ENCODE measurements at regions not wholly inside any gene's neighbourhood (a gene's known extent, or its start where the extent isn't known, plus 50 kb on each side); places are given as distances from the start of the nearest gene placed in this dataset.
"Not testable (repeated sequence)": the region's sequence is repeated elsewhere in the genome, so short reads cannot be mapped to it uniquely, and the experiment has no call there.

DNA sequence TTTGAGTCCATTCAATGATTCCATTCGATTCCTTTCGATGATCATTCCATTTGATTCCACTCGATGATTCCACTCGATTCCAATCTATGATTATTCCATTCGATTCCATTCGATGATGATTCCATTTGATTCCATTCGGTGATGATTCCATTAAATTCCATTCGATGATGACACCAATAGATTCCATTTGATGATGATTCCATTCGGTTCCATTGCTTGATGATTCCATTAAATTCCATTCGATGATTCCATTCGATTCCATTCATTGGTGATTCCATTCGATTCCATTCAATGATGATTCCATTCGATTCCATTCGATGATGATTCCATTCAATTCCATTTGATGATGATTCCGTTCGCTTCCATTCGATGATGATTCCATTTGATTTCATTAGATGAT is 1104.1 kb downstream of the RPIA start:
- H3K27ac ChIP-seq (ENCODE audit: low read length); H3K4me1 ChIP-seq (ENCODE audit: control insufficient read depth, insufficient read depth, low read length); H3K27me3 ChIP-seq (ENCODE audit: control insufficient read depth, insufficient read depth, low read length); DNase-seq; H3K4me3 ChIP-seq (ENCODE audit: low read length); H3K36me3 ChIP-seq (ENCODE audit: control insufficient read depth, insufficient read depth, low read length): not testable (repeated sequence)
- peaks cover 44% of the 10 kb centered on the region for H3K9me3 ChIP-seq (replicated peaks; ENCODE audit: control insufficient read depth, low read depth, low read length)
- 85% methylated on average over 17 of the region's 17 CpGs for WGBS (ENCODE audit: insufficient coverage)

DNA sequence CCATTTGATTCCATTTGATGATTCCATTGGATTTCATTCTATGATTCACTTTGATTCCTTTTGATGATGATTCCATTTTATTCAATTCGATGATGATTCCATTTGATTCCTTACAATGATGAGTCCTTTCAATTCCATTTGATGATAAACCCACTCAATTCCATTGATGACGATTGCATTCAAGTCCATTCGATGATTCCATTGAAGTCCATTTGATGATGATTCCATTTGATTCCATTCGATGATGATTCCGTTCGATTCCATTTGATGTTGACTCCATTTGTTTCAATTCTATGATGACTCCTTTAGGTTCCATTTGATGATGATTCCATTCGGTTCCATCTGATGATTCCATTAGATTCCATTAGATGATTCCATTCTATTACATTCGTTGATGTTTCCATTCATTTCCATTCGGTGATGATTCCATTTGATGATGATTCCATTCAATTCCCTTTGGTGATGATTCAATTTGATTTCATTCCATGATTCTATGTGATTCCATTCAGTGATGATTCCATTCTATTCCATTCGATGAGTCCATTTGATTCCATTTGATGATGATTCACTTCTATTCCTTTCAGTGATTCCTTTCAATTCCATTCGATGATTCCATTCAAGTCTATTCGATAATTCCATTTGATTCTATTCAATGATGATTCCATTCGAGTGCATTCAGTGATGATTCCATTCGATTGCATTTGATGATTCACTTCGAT is 1106.0 kb downstream of the RPIA start:
- no peaks in the 10 kb centered on the region for H3K4me1 ChIP-seq (ENCODE audit: control insufficient read depth, insufficient read depth, low read length)
- H3K27me3 ChIP-seq (ENCODE audit: control insufficient read depth, insufficient read depth, low read length), result no peaks in the 10 kb centered on the region
- H3K9me3 ChIP-seq (replicated peaks; ENCODE audit: control insufficient read depth, low read depth, low read length), result peaks cover 39% of the 10 kb centered on the region
- 84% methylated on average over 12 of the region's 15 CpGs for WGBS (ENCODE audit: insufficient coverage)
- H3K4me3 ChIP-seq (ENCODE audit: low read length), result no peak overlapping the region
- no peaks in the 10 kb centered on the region for H3K36me3 ChIP-seq (ENCODE audit: control insufficient read depth, insufficient read depth, low read length)
- no peak overlapping the region for H3K27ac ChIP-seq (ENCODE audit: low read length)
- DNase-seq, result no peak

DNA sequence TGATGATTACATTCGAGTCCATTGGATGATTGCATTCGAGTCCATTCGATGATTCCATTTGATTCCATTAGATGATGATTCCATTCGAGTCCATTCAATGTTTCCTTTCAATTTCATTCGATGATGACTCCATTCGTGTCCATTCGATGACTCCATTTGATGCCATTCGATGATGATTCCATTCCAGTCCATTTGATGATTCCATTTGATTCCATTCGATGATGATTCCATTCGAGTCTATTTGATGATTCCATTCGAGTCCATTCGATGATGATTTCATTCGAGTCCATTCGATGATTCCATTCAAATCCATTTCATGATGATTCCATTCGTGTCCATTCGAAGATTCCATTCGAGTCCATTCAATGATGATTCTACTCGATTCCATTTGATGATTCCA is 1109.7 kb downstream of the RPIA start:
- WGBS (ENCODE audit: insufficient coverage), result 76% methylated on average over 18 of the region's 18 CpGs

DNA sequence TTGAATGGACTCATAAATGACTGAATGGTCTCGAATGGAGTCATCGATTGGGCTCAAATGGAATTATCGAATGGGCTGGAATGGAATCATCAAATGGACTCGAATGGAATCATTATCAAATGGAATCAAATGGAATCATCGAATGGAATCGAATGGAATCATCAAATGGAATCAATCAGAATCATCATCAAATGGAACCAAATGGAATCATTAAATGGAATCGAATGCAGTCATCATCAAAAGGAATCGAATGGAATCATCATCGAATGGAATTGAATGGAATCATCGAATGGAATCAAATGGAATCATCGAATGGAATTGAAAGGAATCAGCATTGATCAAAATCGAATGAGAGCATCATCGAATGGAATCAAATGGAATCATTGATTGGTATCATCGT is 1114.9 kb downstream of the RPIA start:
- not testable (repeated sequence) for H3K27me3 ChIP-seq (ENCODE audit: control insufficient read depth, insufficient read depth, low read length); H3K27ac ChIP-seq (ENCODE audit: low read length); H3K4me3 ChIP-seq (ENCODE audit: low read length); H3K36me3 ChIP-seq (ENCODE audit: control insufficient read depth, insufficient read depth, low read length); H3K4me1 ChIP-seq (ENCODE audit: control insufficient read depth, insufficient read depth, low read length); DNase-seq
- WGBS (ENCODE audit: insufficient coverage), result 76% methylated on average over 13 of the region's 14 CpGs
- H3K9me3 ChIP-seq (replicated peaks; ENCODE audit: control insufficient read depth, low read depth, low read length), result peaks cover 39% of the 10 kb centered on the region

More for the DNA sequence above, 1109.7 kb downstream of the RPIA start:
- DNase-seq; H3K27ac ChIP-seq (ENCODE audit: low read length); H3K27me3 ChIP-seq (ENCODE audit: control insufficient read depth, insufficient read depth, low read length); H3K4me3 ChIP-seq (ENCODE audit: low read length); H3K36me3 ChIP-seq (ENCODE audit: control insufficient read depth, insufficient read depth, low read length); H3K4me1 ChIP-seq (ENCODE audit: control insufficient read depth, insufficient read depth, low read length): not testable (repeated sequence)
- peaks cover 56% of the 10 kb centered on the region for H3K9me3 ChIP-seq (replicated peaks; ENCODE audit: control insufficient read depth, low read depth, low read length)

DNA sequence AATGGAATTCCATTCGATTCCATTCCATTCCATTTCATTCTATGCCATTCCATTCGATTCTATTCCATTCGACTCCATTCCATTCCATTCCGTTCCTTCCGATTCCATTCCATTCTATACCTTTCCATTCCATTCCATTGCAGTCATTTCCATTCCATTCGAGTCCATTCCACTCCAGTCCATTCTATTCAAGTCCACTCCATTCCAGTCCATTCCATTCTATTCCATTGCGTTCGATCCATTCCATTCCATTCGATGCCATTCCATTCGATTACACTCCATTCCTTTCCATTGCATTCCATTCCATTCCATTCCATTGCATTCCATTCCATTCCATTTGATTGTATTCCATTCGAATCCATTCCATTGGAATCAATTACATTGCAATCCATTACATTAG is 1119.8 kb downstream of the RPIA start:
- WGBS (ENCODE audit: insufficient coverage), result 74% methylated on average over 11 of the region's 11 CpGs
- no peak overlapping the region for H3K27ac ChIP-seq (ENCODE audit: low read length)
- H3K9me3 ChIP-seq (replicated peaks; ENCODE audit: control insufficient read depth, low read depth, low read length), result peaks cover 45% of the 10 kb centered on the region

DNA sequence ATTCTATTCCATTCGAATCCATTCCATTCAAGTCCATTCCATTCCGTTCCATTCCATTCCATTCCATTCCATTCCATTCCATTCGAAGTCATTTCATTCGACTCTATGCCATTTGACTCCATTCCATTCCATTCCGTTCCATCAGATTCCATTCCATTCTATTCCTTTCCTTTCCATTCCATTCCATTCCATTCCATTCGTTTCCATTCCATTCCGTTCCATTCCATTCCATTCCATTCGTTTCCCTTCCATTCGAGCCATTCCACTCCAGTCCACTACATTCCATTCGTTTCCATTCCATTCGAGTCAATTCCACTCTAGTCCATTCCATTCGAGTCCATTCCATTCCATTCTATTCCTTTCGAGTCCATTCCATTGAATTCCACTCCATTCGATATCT is 1120.4 kb downstream of the RPIA start:
- 73% methylated on average over 14 of the region's 14 CpGs for WGBS (ENCODE audit: insufficient coverage)
- not testable (repeated sequence) for H3K4me1 ChIP-seq (ENCODE audit: control insufficient read depth, insufficient read depth, low read length); H3K27me3 ChIP-seq (ENCODE audit: control insufficient read depth, insufficient read depth, low read length); DNase-seq; H3K27ac ChIP-seq (ENCODE audit: low read length); H3K36me3 ChIP-seq (ENCODE audit: control insufficient read depth, insufficient read depth, low read length); H3K4me3 ChIP-seq (ENCODE audit: low read length)
- peaks cover 39% of the 10 kb centered on the region for H3K9me3 ChIP-seq (replicated peaks; ENCODE audit: control insufficient read depth, low read depth, low read length)

More for the DNA sequence above, 1119.8 kb downstream of the RPIA start:
- Histone ChIP-seq H3K36me3 (ENCODE audit: control insufficient read depth, insufficient read depth, low read length) (no peaks in the 10 kb centered on the region), H3K4me1 (ENCODE audit: control insufficient read depth, insufficient read depth, low read length) (no peaks in the 10 kb centered on the region), H3K27me3 (ENCODE audit: control insufficient read depth, insufficient read depth, low read length) (no peaks in the 10 kb centered on the region), H3K4me3 (ENCODE audit: low read length) (no peak overlapping the region)
- DNase-seq, result no peak

DNA sequence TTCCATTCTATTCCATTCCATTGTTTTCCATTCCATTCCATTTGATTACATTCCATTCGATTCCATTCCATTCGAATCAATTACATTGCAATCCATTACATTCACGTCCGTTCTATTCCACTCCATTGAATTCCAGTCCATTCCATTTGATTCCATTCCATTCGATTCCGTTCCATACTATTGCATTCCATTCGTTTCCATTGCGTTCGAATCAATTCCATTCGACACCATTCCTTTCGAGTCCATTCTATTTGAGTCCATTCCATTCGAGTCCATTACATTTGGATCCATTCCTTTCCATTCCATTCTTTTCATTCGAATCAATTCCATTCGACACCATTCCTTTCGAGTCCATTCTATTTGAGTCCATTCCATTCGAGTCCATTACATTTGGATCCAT is 1122.9 kb downstream of the RPIA start:
- H3K36me3 ChIP-seq (ENCODE audit: control insufficient read depth, insufficient read depth, low read length); H3K27ac ChIP-seq (ENCODE audit: low read length); H3K27me3 ChIP-seq (ENCODE audit: control insufficient read depth, insufficient read depth, low read length); DNase-seq; H3K4me3 ChIP-seq (ENCODE audit: low read length); H3K4me1 ChIP-seq (ENCODE audit: control insufficient read depth, insufficient read depth, low read length): not testable (repeated sequence)
- H3K9me3 ChIP-seq (replicated peaks; ENCODE audit: control insufficient read depth, low read depth, low read length), result peaks cover 52% of the 10 kb centered on the region
- WGBS (ENCODE audit: insufficient coverage), result 83% methylated on average over 16 of the region's 16 CpGs

DNA sequence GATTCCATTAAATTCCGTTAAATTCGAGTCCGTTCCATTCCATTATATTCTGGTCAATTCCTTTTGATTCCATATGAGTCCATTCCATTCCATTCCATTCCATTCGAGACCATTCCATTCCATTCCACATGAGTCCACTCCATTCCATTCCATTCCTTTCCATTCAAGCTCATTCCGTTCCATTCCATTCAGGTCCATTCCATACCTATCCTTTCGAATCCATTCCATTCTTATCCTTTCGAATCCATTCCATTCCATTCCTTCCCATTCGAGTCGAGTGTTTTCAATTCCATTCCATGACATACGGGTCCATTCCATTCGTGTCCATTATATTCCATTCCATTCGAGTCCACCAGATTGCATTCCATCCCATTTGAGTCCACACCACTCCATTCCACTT is 1127.4 kb downstream of the RPIA start:
- no peak overlapping the region for H3K27ac ChIP-seq (ENCODE audit: low read length)
- H3K4me1 ChIP-seq (ENCODE audit: control insufficient read depth, insufficient read depth, low read length), result no peaks in the 10 kb centered on the region
- H3K9me3 ChIP-seq (replicated peaks; ENCODE audit: control insufficient read depth, low read depth, low read length), result peaks cover 65% of the 10 kb centered on the region
- H3K27me3 ChIP-seq (ENCODE audit: control insufficient read depth, insufficient read depth, low read length), result no peaks in the 10 kb centered on the region
- WGBS (ENCODE audit: insufficient coverage), result 76% methylated on average over 12 of the region's 12 CpGs
- H3K4me3 ChIP-seq (ENCODE audit: low read length), result no peak overlapping the region
- H3K36me3 ChIP-seq (ENCODE audit: control insufficient read depth, insufficient read depth, low read length), result no peaks in the 10 kb centered on the region
- DNase-seq, result no peak

DNA sequence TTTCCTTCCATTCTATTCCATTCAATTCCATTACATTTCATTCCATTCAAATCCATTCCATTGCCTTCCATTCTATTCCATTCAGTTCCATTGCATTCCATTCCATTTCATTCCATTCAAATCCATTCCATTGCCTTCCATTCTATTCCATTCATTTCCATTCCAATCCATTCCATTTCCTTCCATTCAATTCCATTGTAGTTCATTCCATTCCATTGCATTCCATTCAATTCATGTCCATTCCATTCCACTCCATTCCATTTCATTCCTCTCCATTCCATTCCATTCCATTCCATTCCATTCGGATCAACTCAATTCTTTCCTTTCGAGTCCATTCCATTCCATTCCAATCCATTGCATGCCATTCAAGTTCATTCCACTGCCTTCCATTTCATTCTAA is 1128.3 kb downstream of the RPIA start:
- H3K27me3 ChIP-seq (ENCODE audit: control insufficient read depth, insufficient read depth, low read length), result no peaks in the 10 kb centered on the region
- H3K4me1 ChIP-seq (ENCODE audit: control insufficient read depth, insufficient read depth, low read length), result no peaks in the 10 kb centered on the region
- peaks cover 60% of the 10 kb centered on the region for H3K9me3 ChIP-seq (replicated peaks; ENCODE audit: control insufficient read depth, low read depth, low read length)
- DNase-seq, result no peak
- H3K27ac ChIP-seq (ENCODE audit: low read length), result no peak overlapping the region
- 91% methylated on average over 2 of the region's 2 CpGs for WGBS (ENCODE audit: insufficient coverage)
- H3K4me3 ChIP-seq (ENCODE audit: low read length), result no peak overlapping the region
- H3K36me3 ChIP-seq (ENCODE audit: control insufficient read depth, insufficient read depth, low read length), result no peaks in the 10 kb centered on the region

DNA sequence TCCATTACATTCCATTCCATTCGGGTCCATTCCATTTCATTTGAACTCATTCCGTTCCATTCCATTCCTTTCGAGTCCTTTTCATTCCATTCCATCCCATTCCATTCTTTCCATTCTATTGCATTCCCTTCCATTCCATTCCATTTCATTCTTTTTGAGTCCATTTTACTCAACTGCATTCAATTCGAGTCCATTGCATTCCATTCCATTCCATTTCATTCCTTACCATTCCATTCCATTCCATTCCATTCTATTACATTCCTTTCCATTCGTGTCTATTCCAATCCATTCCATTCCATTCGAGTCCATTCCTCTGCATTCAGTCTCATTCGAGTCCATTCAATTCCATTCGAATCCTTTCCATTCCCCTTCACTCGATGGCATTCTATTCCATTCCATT is 1128.8 kb downstream of the RPIA start:
- DNase-seq, result no peak
- Histone ChIP-seq H3K9me3 (replicated peaks; ENCODE audit: control insufficient read depth, low read depth, low read length) (peaks cover 61% of the 10 kb centered on the region), H3K27me3 (ENCODE audit: control insufficient read depth, insufficient read depth, low read length) (no peaks in the 10 kb centered on the region), H3K27ac (ENCODE audit: low read length) (no peak overlapping the region), H3K4me3 (ENCODE audit: low read length) (no peak overlapping the region), H3K36me3 (ENCODE audit: control insufficient read depth, insufficient read depth, low read length) (no peaks in the 10 kb centered on the region), H3K4me1 (ENCODE audit: control insufficient read depth, insufficient read depth, low read length) (no peaks in the 10 kb centered on the region)
- WGBS (ENCODE audit: insufficient coverage), result 65% methylated on average over 9 of the region's 9 CpGs

DNA sequence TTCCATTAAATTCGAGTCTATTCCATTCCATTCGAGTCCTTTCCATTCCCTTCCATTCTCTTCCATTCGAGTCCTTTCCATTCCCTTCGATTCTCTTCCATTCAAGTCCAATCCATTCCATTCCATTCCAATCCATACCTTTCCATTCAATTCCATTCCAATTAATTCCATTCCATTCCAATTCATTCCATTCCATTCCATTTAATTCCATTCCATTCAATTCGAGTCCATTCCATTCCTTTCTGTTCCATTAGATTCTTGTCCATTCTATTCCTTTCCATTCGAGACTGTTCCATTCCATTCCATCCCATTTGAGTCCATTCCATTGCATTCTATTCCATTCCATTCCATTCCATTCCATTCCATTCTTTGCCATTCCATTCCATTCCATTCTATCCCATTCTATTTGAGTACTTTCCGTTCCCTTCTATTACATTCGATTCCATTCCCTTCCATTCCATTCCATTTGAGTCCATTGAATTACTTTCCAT is 1130.0 kb downstream of the RPIA start:
- DNase-seq, result no peak
- Histone ChIP-seq H3K27me3 (ENCODE audit: control insufficient read depth, insufficient read depth, low read length) (no peaks in the 10 kb centered on the region), H3K4me1 (ENCODE audit: control insufficient read depth, insufficient read depth, low read length) (no peaks in the 10 kb centered on the region), H3K36me3 (ENCODE audit: control insufficient read depth, insufficient read depth, low read length) (no peaks in the 10 kb centered on the region), H3K9me3 (replicated peaks; ENCODE audit: control insufficient read depth, low read depth, low read length) (peaks cover 74% of the 10 kb centered on the region), H3K4me3 (ENCODE audit: low read length) (no peak overlapping the region), H3K27ac (ENCODE audit: low read length) (no peak overlapping the region)
- WGBS (ENCODE audit: insufficient coverage), result 64% methylated on average over 8 of the region's 8 CpGs

All from muscle of leg (tissue), 3 donors.